ENCODE measurements at regions not wholly inside any gene's neighbourhood (a gene's known extent, or its start where the extent isn't known, plus 50 kb on each side); places are given as distances from the start of the nearest gene placed in this dataset.

GRCh38 chr7:45235905-45236304, 78.3 kb downstream of the RAMP3 start:
- peaks cover 4% of the 10 kb centered on the region for H3K4me1 ChIP-seq
- ATAC-seq (no peak), DNase-seq (no peak)
- H3K4me3 ChIP-seq, result no peak overlapping the region
- TF ChIP-seq CTCF (IDR thresholded peaks at IDR 0.05), result no peak
- H3K27me3 ChIP-seq (ENCODE audit: low read depth), result no peaks in the 10 kb centered on the region
- H3K36me3 ChIP-seq, result no peaks in the 10 kb centered on the region
- H3K27ac ChIP-seq, result no peak overlapping the region
- intact Hi-C loops (cut with DNase I), result no loop called here
- no peaks in the 10 kb centered on the region for H3K9me3 ChIP-seq

DNA sequence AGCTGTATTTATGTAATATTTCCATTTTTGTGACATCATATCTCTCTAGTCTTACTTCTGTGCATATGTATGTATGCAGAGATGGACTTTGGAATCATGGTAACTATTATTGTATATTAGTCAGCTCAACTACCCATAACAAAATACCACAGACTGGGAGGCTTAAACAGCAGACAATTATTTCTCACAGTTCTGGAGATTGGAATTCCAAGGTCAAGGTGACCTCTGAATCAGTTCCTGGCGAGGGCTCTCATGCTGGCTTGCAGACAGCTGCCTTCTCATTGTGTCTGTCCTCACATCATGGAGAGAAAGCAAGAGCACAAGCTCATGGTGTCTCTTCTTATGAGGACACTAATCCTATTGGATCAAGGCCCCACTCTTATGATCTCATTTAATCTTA, 79.1 kb downstream of the RAMP3 start:
- peaks cover 12% of the 10 kb centered on the region for H3K4me1 ChIP-seq
- ATAC-seq, result no peak
- intact Hi-C loops (cut with DNase I), result no loop called here

DNA sequence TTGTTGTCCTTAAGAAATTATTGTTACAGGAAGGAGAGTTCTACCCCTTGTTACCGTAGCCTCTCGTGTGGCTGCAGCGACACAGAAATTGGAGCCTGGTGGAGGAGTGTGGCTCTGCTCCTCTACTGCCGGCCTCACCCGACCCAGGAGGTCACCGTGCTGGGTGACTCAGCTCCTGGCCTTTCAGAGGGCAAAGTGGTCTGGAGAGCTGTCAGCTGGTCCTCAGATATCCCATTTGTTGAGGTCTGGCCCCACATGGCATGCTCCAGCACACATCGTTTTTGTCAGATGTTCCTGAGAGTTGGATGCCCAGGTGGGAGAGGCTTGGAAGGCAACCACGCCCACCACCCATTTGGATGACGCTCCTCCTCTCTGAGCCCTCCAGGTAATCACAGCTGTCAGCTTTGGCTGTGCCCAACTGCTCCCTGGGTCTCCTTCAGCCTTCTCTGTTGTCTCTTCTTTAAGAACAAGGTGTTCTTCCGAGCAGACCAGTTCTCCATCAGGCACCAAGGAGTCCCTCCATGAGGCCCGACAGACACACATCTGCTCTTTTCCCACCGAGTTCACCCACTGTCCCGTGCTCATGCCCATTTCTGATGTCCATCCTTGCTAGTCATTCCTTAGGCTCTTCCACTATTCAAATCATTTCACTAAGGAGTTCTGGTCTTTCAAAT, 80.3 kb downstream of the RAMP3 start:
- TF ChIP-seq CTCF (IDR thresholded peaks at IDR 0.05), result no peak
- Histone ChIP-seq H3K4me1 (peaks cover 12% of the 10 kb centered on the region), H3K27me3 (ENCODE audit: low read depth) (no peaks in the 10 kb centered on the region), H3K4me3 (no peak overlapping the region), H3K27ac (no peak overlapping the region), H3K36me3 (no peaks in the 10 kb centered on the region), H3K9me3 (no peaks in the 10 kb centered on the region)
- ATAC-seq (no peak), DNase-seq (no peak)
- intact Hi-C loops (cut with DNase I), result no loop called here

More for the DNA sequence above, 79.1 kb downstream of the RAMP3 start:
- Histone ChIP-seq H3K36me3 (no peaks in the 10 kb centered on the region), H3K27ac (no peak overlapping the region), H3K9me3 (no peaks in the 10 kb centered on the region), H3K27me3 (ENCODE audit: low read depth) (no peaks in the 10 kb centered on the region), H3K4me3 (no peak overlapping the region)
- DNase-seq, result no peak
- TF ChIP-seq CTCF (IDR thresholded peaks at IDR 0.05), result no peak

- no peak for DNase-seq
- ATAC-seq, result no peak
- no peaks in the 10 kb centered on the region for H3K36me3 ChIP-seq
- H3K27ac ChIP-seq, result no peak overlapping the region
- H3K4me3 ChIP-seq, result no peak overlapping the region
- H3K4me1 ChIP-seq, result peaks cover 12% of the 10 kb centered on the region
- no peak for TF ChIP-seq CTCF (IDR thresholded peaks at IDR 0.05)
- no peaks in the 10 kb centered on the region for H3K27me3 ChIP-seq (ENCODE audit: low read depth)
- intact Hi-C loops (cut with DNase I), result no loop called here
- H3K9me3 ChIP-seq, result no peaks in the 10 kb centered on the region
These were observed 81.2 kb downstream of the RAMP3 start for GRCh38 chr7:45238806-45239205.

GRCh38 chr7:45239486-45239885, 81.9 kb downstream of the RAMP3 start:
- no peaks in the 10 kb centered on the region for H3K27me3 ChIP-seq (ENCODE audit: low read depth)
- intact Hi-C loops (cut with DNase I), result no loop called here
- ATAC-seq (no peak), DNase-seq (no peak)
- no peak overlapping the region for H3K4me3 ChIP-seq
- H3K9me3 ChIP-seq, result no peaks in the 10 kb centered on the region
- no peak for TF ChIP-seq CTCF (IDR thresholded peaks at IDR 0.05)
- no peaks in the 10 kb centered on the region for H3K36me3 ChIP-seq
- H3K4me1 ChIP-seq, result peaks cover 12% of the 10 kb centered on the region
- peak overlapping the region; percentile 13 for H3K27ac ChIP-seq

All from lower lobe of right lung (tissue), 2 donors.